GM18861 (cell line): ENCODE measurements at regions not wholly inside any gene's neighbourhood (a gene's known extent, or its start where the extent isn't known, plus 50 kb on each side); places are given as distances from the start of the nearest gene placed in this dataset.
"Not testable (repeated sequence)": the region's sequence is repeated elsewhere in the genome, so short reads cannot be mapped to it uniquely, and the experiment has no call there.

Source experiments
- ATAC-seq: cut with Tn5 transposase; IDR thresholded peaks from one replicate; pipeline ENCODE4 v1.9.1; 2021; ENCODE audit not compliant: unreplicated experiment

DNA sequence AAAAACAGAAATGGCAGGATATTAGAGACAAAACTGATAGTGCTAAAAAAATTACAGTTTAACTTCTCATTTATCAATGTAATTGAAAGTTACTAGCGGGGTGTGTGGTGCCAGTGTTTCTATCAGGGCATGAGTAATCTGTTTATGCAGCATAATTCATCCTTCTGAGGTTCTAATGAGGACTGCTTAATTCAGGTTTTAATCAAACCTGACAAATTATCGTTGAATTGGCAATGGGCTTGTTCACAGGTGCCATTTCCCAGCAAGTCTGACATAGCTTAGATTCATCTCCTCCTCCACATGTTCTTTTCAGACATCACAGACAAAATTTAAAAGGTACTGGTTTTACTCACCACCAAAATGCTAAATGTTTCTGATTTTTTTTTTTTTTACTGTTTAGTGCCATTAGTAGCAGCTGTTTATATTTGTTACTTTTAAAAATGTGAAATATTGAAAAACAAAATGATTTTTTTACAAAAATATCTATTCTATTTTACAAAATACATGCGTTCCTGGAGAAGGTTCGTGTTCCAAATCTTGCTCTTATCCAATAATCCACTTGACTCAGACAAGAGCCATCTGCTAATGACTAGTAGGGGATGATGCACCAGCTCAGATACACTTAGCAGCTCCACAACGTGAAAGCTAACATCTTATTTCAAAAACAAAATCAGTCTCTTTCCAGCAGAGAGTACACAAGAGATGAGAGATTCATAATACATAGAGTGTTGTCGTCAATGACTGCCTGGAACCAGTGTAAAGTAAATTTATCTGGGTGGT, 447.7 kb upstream of the DPPA4 start:
- ATAC-seq, result no peak

DNA sequence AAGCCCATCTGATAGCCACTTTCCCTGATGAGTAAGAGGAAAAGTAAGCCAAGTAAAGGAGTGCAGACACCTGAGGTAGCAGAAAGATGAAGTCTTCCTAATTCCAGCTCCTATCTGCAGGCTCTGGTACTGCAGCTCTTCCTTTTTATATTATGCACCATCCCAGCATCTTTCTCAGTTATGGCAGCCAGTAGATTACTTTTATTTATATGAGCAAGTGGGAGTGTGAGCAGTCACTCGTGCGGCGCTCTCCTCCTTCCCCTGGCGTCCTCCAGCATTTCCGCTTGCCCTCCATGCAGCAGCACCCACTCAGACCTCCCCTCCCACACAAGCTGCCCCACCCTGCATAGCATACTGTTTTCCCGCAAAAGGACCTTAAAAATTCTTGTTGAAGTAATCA, 465.9 kb upstream of the DPPA4 start:
- ATAC-seq, result no peak

DNA sequence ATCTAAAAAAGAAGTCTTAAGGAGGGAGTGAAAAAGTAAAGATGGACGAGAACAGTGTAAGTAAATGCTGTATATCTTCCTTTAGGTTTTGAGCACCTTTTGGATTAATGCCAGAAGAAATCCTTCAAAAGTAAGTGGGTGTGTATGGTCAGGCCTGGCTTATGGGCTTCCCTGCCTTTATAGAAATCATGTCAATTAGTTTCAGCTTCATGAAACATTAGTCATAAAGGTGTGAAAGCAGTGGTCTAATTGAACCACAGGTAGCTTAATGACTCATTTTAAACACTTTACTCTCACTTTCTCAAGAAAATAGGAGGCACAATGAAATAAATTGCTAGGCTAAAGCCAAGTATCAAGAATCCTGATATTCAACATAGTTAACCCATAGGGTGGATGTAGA, 467.4 kb upstream of the DPPA4 start:
- ATAC-seq, result peak; percentile 40

DNA sequence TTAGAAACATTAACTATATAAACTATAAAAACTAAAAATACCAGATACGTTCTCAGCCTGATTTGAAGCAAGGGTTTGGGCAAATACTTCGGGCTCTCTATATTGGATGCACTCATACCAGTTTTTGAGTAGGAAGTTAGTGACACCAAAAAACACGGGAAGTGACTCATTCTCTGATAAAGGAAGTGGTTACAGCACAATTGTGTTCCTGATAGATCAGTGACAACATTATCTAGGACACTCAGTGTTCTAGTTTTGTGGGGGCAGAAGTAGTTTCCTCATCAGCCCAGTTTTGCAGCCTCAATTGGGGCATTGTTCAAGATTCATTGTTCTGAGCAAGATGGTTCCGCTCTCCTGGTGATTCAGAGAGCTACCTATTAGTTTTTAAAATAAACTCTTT, 469.6 kb upstream of the DPPA4 start:
- ATAC-seq, result peak; percentile 90

DNA sequence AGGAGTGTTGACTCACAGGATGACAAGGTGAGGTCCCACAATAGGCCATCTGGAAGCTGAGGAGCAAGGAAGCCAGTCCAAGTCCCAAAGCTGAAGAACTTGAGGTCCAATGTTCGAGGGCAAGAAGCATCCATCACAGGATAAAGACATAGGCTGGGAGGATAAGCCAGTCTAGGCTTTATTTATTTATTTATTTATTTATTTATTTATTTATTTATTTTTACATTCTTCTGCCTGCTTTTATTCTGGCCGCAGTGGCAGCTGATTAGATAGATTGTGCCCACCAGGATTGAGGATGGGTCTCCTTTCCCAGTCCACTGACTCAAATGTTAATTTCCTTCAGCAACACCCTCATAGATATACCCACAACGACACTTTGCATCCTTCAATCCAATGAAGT, 472.2 kb upstream of the DPPA4 start:
- no peak for ATAC-seq

DNA sequence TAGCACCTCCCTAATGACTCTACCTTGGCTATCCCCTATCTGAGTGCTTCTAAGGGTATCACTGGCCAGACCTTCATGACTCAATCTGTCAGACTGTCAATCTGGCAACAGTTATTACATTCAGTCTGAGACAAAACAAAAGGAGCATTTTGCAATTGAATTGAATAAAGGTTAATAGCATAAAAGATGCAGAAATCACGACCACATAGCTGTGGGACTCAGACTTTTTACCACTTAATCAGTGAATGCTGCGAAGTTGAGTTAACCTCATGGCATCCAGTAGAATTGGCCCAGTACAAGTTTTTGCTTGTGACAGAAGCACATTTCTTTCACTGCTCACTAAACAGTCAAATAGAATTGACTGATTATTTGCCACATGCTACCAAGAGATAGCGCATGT, 480.7 kb upstream of the DPPA4 start:
- no peak for ATAC-seq

DNA sequence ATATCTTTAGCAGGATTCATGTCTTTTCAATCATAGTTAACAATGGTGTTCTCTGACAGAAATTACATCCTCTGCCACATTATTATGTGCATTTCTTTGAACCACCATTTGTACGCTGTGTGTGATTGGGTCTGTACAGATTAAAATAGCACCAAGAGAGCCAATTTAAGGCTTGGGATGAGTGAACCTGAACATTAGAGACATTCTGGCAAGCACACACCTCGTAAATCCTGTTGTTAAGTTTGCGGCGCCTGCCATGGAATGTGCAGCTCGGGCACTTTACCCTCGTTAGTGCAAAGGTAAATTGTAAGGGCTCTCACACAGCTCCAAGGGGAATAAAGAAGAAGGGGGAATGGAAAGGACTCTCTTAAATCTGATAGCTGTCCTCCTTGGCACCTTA, 482.4 kb upstream of the DPPA4 start:
- ATAC-seq, result no peak

DNA sequence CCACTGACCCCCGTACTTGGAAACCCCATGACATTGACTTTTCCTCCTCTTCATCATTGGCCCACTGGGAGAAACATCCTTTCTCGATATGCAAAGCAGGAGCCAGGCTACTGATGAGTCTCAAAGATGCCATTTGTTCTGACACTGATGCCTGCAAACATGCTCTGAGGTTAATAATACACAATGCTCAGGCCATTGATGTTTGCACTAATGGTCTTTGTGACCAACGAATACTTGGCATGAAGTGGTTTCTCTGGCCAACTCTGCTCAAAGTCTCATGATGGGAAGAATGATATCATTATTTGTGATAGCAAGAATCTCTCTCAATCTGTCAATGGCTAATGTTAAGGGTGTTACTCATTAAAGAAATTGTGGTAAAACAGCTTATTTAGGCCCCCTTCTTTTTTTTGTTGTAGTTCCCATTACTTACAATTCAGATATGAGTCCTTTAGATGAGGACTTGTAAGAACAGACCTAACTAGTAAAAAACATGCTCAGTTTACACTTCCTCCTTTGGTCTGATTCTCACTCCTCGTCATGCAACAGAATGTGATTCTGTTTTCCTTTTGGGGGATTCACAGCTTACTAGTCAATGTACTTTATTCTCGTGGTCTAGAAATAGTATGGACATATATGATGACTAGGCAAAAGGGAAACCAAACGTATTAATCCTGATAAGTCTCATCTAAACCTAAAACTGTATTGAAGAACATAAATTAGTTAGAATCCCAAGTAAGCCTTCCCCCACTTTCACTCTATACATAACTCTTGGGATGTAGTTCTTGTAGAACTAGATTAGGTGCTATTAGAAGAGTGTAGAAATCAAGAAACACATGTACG, 488.8 kb upstream of the DPPA4 start:
- ATAC-seq, result no peak

DNA sequence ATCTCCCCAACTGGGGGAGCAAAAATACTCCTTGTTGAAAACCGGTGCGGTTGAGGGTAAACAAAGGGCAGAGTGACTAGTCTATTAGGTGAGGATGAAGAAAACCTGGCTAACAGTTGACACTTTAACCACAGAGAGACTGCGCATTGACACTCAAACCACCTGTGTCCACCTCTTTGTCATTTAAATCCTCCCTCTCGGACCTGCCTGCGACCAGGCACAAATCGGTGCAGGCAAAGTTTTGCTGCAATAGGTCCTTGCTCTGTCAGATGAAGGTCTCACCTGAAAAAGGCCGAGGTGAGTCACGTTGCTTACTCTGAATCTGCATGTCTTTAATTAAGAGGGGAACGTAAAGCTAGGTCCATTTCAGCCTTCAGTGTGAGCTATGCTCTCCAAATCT, 494.1 kb upstream of the DPPA4 start:
- no peak for ATAC-seq

DNA sequence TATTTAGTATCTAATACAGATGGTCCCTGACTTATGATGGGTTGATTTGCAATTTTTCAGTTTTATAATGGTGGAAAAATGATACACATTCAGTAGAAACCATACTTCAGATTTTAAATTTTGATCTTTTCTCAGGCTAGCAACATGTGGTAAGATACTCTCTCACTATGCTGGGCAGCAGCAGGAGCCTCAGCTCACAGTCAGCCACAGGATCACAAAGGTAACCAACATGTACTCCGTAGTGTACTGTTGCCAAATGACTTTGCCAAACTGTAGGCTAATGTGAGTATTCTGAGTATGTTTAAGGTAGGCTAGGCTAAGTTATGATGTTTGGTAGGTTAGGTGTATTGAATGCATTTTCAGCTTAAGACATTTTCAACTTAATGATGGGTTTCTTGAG, 498.6 kb upstream of the DPPA4 start:
- no peak for ATAC-seq

DNA sequence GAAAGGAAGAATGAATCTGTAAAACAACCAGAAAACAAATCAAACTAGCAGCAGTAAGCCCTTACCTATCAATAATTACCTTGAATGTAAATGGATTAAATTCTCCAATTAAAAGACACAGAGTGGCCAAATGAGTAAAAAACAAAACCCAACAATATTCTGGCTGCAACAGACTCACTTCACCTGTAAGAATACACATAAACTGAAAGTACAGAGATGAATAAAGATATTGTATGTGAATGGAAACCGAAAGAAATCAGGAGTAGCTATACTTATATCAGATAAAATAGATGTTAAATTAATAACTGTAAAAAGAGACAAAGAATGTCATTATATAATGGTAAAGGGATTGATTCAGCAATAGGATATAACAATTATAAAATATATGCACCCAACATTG, 514.5 kb upstream of the DPPA4 start:
- no peak for ATAC-seq

DNA sequence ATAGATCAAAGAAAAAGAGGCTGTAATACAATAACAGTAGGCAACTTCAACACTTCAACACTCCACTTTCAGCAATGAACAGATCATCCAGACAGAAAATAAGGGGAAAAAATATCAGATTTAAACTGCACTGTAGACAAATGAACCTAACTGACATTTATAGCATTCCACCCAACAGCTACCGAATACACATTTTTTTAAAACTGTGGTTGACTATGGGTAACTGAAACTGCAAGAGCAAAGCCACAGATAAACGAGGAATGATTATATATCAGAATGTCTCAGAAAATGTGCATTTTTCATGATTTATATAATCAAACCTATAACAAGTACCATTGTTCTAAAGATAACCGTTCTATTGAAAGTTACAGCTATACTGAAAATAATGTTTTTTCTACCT, 514.9 kb upstream of the DPPA4 start:
- ATAC-seq, result no peak

DNA sequence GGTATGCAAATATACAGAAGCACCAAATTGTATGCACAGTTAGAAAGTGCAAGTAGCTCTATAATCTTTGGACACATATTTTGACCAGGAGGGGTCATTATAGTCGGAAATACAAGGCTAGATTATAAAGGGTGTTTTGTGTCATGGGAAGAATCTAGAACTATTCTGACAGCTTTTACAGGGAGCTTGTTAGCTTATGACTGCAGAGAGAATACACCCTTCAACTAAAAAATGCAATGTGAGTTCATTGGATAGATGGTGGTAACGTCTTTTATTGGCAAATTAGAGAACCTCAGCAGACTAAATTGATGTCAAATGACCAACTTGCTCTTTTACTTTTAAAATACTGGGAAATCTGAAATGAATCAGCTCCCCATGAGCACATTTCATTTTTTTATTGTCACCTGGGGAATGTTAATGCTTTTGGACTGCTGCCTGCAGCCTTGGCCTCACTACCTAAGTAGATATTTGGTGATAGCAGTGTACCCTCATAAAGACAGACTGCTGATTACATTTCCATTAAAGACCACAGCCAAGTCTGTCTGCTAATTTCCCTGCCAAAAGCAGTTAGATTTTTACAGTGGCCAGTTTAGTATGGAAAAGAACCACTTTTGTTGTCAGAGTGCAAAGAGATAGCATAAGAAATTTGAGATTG, 515.9 kb upstream of the DPPA4 start:
- ATAC-seq, result no peak

DNA sequence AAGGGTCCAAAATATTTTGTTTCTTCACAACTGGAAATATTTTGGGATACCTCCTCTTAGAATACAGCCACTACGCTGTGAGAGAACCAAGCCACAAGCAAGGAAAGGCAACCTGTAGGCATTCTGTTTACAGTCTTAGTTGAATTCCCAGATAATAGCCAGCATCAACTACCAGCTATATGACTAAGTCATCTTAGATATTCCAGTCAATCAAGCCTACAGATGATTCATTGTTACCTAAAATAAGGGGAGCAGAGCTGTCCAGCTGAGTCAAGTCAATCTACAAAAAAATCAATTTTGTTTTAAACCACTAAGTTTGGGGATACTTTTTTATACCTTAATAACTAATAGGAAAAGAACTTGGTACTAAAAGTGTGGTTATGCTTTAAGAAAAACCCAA, 526.4 kb upstream of the DPPA4 start:
- no peak for ATAC-seq

DNA sequence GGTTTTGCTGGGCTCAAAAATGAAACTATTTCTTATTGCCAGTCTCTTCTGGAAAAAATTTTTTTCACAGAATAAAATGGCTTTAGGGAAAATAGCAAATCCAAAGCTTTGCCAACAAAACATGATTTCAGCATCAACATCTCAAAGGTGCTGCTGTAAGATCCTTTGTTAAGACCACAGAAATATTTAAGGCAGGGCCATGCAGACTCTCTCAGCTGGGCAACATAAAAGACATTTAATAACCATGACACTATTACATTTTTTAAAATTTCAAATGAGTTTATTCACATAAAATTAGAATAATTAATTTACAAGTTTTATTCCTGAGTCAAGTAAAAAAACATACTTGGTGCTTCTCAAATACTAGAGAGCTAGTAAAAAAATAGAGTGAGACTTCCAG, 527.1 kb upstream of the DPPA4 start:
- no peak for ATAC-seq

DNA sequence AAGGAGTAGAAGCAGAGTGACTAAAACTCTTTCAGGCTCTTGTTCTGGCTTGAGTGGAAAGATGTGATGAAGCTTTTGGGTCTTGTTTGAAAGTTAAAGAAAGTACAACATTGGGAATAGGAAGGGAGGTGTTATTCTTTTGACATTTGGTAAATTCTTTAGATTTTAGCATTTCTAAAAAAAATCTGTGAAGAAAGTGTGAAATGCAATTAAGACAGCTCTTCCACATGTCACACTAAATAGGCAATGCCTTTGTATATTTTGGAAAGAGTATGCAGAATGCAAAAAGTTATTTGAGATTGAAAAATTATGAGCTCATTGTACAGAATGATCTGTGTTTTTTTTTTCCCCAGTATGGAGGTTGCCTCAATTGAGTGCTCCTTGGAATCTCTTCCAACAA, 532.2 kb upstream of the DPPA4 start:
- no peak for ATAC-seq

DNA sequence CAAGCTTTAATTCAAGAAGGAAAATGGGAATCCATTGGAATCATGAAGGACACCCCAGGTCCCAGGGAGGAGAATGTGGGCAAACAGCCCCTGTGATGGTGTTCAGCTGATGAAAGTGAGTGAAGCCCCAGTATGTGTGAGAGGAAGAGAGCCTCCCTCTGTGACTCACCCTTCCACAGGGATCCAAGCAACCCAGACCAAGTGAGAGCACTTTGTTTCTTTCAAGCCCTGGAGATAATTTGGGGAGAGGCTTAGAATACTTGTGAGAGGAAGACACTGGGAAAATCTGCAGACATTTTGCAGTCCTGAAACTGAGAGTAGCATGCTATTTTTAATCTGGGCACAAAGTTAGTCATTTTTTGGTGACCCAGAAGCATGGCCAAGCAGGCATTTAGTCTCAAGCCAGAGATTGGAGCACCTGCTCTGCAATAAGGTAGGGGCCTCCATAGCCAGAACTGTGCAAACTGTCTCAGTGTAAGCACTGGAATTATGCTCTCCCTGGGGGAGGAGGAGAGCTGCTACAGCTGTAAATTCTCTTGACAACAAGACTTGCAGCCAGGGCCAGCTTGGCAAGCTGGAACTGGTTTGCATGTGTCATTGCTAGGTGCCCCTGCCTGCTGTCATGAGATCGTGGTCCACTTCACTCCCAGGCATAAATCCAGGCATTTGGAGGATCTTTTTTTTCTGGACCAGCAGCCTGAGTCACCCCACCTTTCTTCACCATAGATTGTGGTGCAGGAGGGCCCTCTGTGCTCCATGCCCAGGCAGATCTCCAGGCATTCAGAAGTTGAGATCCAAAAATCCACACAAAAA, 537.8 kb upstream of the DPPA4 start:
- ATAC-seq, result no peak

DNA sequence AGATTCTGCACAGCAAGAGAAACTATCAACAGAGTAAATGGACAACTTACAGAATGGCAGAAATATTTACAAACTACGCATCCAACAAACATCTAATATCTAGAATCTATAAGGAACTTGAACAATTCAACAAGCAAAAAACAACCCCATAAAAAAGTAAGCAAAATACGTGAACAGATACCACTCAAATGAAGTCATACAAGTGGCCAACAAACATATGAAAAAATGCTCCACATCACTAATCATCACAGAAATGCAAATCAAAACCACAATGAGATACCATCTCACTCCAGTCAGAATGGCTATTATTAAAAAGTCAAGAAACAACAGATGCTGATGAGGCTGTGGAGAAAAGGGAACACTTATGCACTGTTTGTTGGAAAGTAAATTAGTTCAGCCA, 540.3 kb upstream of the DPPA4 start:
- ATAC-seq, result not testable (repeated sequence)

DNA sequence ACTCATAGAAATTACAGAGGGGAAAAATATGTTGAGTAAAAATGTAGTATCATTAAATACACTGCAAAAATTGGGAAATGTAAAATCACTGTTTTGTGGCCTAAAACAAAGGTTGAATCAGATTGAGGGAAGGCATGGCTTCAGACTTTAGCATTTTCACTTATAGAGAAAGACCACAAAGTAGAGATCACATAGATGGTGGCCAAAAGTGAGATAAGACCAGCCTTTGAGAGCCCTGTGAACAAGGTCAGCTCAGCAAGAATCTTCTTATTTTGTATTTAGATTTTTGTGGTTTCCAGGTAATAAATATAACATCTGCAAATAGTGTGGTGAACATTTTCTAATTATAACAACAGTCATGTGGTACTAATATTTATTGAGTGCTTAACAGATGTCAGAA, 544.8 kb upstream of the DPPA4 start:
- no peak for ATAC-seq

DNA sequence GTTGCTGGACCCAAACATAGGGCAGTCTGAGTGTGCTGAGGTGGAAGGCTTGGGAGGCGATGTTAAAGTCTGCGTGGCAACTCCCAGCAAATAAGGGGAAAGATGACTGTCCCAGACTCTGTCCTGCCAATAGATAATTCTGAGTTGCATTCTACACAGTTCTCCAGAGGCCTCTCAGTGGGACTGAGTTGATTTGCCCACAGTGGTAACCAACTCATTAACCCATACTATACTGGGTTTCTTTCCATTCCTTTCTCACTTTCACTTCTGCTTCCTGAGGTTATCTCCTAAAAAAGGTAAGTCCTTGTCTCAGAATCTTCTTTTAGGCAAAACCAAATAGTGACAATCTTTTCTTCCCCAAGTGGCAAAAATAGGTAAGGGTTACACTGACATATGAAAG, 549.9 kb upstream of the DPPA4 start:
- ATAC-seq, result no peak

DNA sequence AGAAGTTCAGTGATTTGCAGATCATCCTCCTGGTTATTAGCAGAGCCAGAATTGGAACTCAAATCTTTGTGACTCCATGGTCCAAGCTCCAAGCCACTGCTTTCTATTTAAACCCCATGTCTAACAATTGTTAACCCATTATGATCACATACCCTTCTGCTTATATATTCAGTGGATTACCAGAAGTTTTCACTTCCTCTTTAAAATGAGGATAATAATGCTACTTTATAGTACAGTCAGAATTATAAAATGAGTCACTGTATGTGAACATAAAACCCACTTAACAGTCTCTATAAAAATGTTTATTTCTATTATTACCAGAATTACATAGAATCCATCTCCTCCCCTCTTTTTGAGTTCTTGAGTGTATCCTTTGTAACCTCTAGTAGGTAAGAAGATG, 550.7 kb upstream of the DPPA4 start:
- peak; percentile 64 for ATAC-seq
